BLaER1 (cell line): ENCODE measurements at regions not wholly inside any gene's neighbourhood (a gene's known extent, or its start where the extent isn't known, plus 50 kb on each side); places are given as distances from the start of the nearest gene placed in this dataset.

Source experiments
- H3K27ac ChIP-seq: shearing (Covaris generic); formaldehyde crosslinking; 2 replicates; pipeline ENCODE4 v1.8.1; 2022
- H3K27me3 ChIP-seq: shearing (Covaris generic); formaldehyde crosslinking; 2 replicates; pipeline ENCODE4 v1.8.1; 2022
- H3K36me3 ChIP-seq: shearing (Covaris generic); formaldehyde crosslinking; 2 replicates; pipeline ENCODE4 v1.8.1; 2022
- H3K4me1 ChIP-seq: shearing (Covaris generic); formaldehyde crosslinking; 2 replicates; pipeline ENCODE4 v1.8.1; 2022
- H3K4me2 ChIP-seq: shearing (Covaris generic); formaldehyde crosslinking; 2 replicates; pipeline ENCODE4 v1.8.1; 2022
- H3K4me3 ChIP-seq: shearing (Covaris generic); formaldehyde crosslinking; 2 replicates; pipeline ENCODE4 v1.8.1; 2022
- H3K9ac ChIP-seq: shearing (Covaris generic); formaldehyde crosslinking; 2 replicates; pipeline ENCODE4 v1.8.1; 2022
- H3K9me3 ChIP-seq: shearing (Covaris generic); formaldehyde crosslinking; 2 replicates; pipeline ENCODE4 v1.8.1; 2022
- H4K20me1 ChIP-seq: shearing (Covaris generic); formaldehyde crosslinking; 2 replicates; pipeline ENCODE4 v1.8.1; 2022
- Cebpa-rat ChIP-seq: shearing (Covaris generic); IDR thresholded peaks from 2 replicates; pipeline ENCODE4 v1.8.1; 2022

- no peak overlapping the region for H3K9ac ChIP-seq
- TF ChIP-seq Cebpa-rat, result no peak
Measured at GRCh38 chr10:14468023-14468441, 137.3 kb upstream of the FRMD4A start.

GRCh38 chr10:14466257-14466656, 135.5 kb upstream of the FRMD4A start:
- Histone ChIP-seq H3K27me3 (no peaks in the 10 kb centered on the region), H3K4me1 (no peaks in the 10 kb centered on the region), H3K27ac (no peak overlapping the region), H3K9ac (no peak overlapping the region), H3K4me3 (no peak overlapping the region), H3K36me3 (no peaks in the 10 kb centered on the region), H4K20me1 (no peaks in the 10 kb centered on the region), H3K9me3 (peaks cover 22% of the 10 kb centered on the region; the same call in 1 of the 2 replicates), H3K4me2 (no peak overlapping the region)
- no peak for TF ChIP-seq Cebpa-rat

More at GRCh38 chr10:14468023-14468441, 137.3 kb upstream of the FRMD4A start:
- Histone ChIP-seq H3K4me3 (no peak overlapping the region), H3K36me3 (no peaks in the 10 kb centered on the region), H4K20me1 (no peaks in the 10 kb centered on the region), H3K27me3 (no peaks in the 10 kb centered on the region), H3K9me3 (peaks cover 16% of the 10 kb centered on the region; the same call in 1 of the 2 replicates), H3K4me2 (no peak overlapping the region), H3K4me1 (no peaks in the 10 kb centered on the region), H3K27ac (no peak overlapping the region)

DNA sequence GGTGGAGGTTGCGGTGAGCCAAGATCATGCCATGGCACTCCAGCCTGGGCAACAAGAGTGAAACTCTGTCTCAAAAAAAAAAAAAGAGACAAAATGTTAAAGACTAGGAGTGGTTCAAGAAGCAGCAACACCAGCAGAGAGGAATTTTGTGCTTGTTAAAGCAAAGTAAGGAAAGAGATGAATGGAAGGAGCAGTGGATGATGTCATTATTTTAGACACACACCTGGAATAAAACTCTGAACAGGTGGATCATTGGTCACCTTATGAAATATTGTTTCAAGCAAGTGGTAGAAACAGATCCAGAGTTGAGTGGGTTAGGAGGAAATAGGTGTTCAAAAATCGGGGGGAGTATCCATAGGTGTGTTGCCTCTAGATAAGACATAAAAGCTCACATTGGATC, 129.7 kb upstream of the FRMD4A start:
- no peak overlapping the region for H3K4me3 ChIP-seq
- H3K4me1 ChIP-seq, result peaks cover 16% of the 10 kb centered on the region
- H3K27me3 ChIP-seq, result no peaks in the 10 kb centered on the region
- H3K4me2 ChIP-seq, result no peak overlapping the region
- no peak for TF ChIP-seq Cebpa-rat
- H3K9me3 ChIP-seq, result peaks cover 37% of the 10 kb centered on the region
- no peaks in the 10 kb centered on the region for H4K20me1 ChIP-seq
- no peak overlapping the region for H3K9ac ChIP-seq
- H3K36me3 ChIP-seq, result no peaks in the 10 kb centered on the region
- H3K27ac ChIP-seq, result no peak overlapping the region

GRCh38 chr10:14459665-14460064, 128.9 kb upstream of the FRMD4A start:
- Histone ChIP-seq H3K4me2 (no peak overlapping the region), H4K20me1 (no peaks in the 10 kb centered on the region), H3K4me1 (peaks cover 16% of the 10 kb centered on the region), H3K27me3 (no peaks in the 10 kb centered on the region), H3K9me3 (peaks cover 36% of the 10 kb centered on the region), H3K27ac (no peak overlapping the region), H3K9ac (no peak overlapping the region), H3K4me3 (no peak overlapping the region), H3K36me3 (no peaks in the 10 kb centered on the region)
- TF ChIP-seq Cebpa-rat, result no peak

DNA sequence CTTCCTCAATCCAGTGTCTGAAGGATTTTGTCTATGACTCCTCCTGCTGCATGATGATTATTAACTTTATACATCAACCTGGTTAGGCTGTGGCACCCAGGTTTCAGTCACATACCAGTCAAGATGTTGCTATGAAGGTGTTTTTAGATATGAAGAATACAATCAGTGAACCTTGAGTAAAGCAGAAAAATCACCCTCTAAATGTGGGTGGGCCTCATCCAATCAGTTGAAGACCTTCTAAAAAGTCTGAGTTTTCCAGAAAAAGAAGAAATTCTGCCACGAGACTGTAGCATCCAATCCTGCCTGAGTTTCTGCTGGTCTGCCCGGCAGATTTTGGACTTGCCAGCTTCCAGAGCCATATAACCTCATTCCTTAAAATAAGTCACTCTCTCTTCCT, 126.1 kb upstream of the FRMD4A start:
- H3K4me2 ChIP-seq, result peak overlapping the region; percentile 43

DNA sequence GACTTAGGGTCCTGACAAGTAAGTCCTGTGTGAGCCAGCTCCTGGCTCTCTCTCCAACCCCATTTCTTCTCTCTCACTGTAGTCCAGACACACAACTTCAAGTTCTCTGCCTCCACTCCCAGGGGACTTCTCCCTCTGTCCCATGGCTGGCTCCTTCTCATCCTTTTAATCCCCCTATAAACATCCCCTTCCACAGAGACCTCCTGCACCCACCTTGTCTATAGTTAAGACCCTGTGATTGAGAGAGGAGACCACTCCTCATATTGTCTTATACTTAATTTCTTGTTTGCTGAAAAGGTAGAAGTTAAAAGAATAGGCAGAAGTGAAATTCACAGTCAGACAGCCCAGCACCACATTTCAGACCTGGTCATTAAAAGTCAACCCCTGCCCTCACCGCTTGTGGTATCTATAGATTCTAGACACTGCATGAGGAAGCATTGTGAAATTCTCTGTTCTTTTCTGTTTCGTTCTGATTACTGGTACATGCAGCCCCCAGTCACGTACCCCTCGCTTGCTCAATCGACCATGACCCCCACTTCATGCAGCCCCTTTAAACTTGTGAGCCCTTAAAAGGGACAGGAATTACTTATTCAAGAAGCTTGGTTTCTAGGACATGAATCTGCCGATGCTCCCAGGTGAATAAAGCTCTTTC, 125.6 kb upstream of the FRMD4A start:
- Histone ChIP-seq H3K9ac (no peak overlapping the region), H4K20me1 (no peaks in the 10 kb centered on the region), H3K27me3 (no peaks in the 10 kb centered on the region), H3K36me3 (no peaks in the 10 kb centered on the region), H3K4me3 (no peak overlapping the region), H3K27ac (no peak overlapping the region), H3K4me1 (peaks cover 16% of the 10 kb centered on the region), H3K9me3 (peaks cover 21% of the 10 kb centered on the region), H3K4me2 (peak overlapping the region; percentile 43)
- no peak for TF ChIP-seq Cebpa-rat

More for the DNA sequence above, 126.1 kb upstream of the FRMD4A start:
- H3K36me3 ChIP-seq, result no peaks in the 10 kb centered on the region
- no peak for TF ChIP-seq Cebpa-rat
- H3K9me3 ChIP-seq, result peaks cover 21% of the 10 kb centered on the region
- peaks cover 16% of the 10 kb centered on the region for H3K4me1 ChIP-seq
- no peak overlapping the region for H3K4me3 ChIP-seq
- H3K27me3 ChIP-seq, result no peaks in the 10 kb centered on the region
- no peak overlapping the region for H3K27ac ChIP-seq
- H4K20me1 ChIP-seq, result no peaks in the 10 kb centered on the region
- H3K9ac ChIP-seq, result no peak overlapping the region

GRCh38 chr10:14454629-14455028, 123.9 kb upstream of the FRMD4A start:
- peaks cover 13% of the 10 kb centered on the region for H3K4me1 ChIP-seq
- no peak overlapping the region for H3K4me3 ChIP-seq
- no peak overlapping the region for H3K27ac ChIP-seq
- H3K9ac ChIP-seq, result no peak overlapping the region
- no peak overlapping the region for H3K4me2 ChIP-seq
- no peaks in the 10 kb centered on the region for H3K36me3 ChIP-seq
- peaks cover 21% of the 10 kb centered on the region for H3K9me3 ChIP-seq
- H3K27me3 ChIP-seq, result no peaks in the 10 kb centered on the region
- no peak for TF ChIP-seq Cebpa-rat
- no peaks in the 10 kb centered on the region for H4K20me1 ChIP-seq

GRCh38 chr10:14454206-14454605, 123.5 kb upstream of the FRMD4A start:
- H3K27me3 ChIP-seq, result no peaks in the 10 kb centered on the region
- TF ChIP-seq Cebpa-rat, result no peak
- H3K9ac ChIP-seq, result no peak overlapping the region
- H4K20me1 ChIP-seq, result no peaks in the 10 kb centered on the region
- H3K4me2 ChIP-seq, result no peak overlapping the region
- H3K4me3 ChIP-seq, result no peak overlapping the region
- H3K9me3 ChIP-seq, result peaks cover 20% of the 10 kb centered on the region
- peaks cover 11% of the 10 kb centered on the region for H3K4me1 ChIP-seq
- no peak overlapping the region for H3K27ac ChIP-seq
- H3K36me3 ChIP-seq, result no peaks in the 10 kb centered on the region

- Histone ChIP-seq H4K20me1 (no peaks in the 10 kb centered on the region), H3K27me3 (no peaks in the 10 kb centered on the region), H3K9me3 (peaks cover 14% of the 10 kb centered on the region), H3K36me3 (no peaks in the 10 kb centered on the region), H3K27ac (no peak overlapping the region), H3K4me3 (no peak overlapping the region), H3K9ac (no peak overlapping the region), H3K4me1 (peaks cover 11% of the 10 kb centered on the region), H3K4me2 (no peak overlapping the region)
- TF ChIP-seq Cebpa-rat, result no peak
Measured at GRCh38 chr10:14453593-14453992, 122.9 kb upstream of the FRMD4A start.

- Histone ChIP-seq H4K20me1 (no peaks in the 10 kb centered on the region), H3K27me3 (no peaks in the 10 kb centered on the region), H3K4me2 (no peak overlapping the region), H3K36me3 (no peaks in the 10 kb centered on the region), H3K4me3 (no peak overlapping the region), H3K9ac (no peak overlapping the region), H3K4me1 (peaks cover 6% of the 10 kb centered on the region), H3K9me3 (no peaks in the 10 kb centered on the region), H3K27ac (no peak overlapping the region)
- TF ChIP-seq Cebpa-rat, result no peak
Measured at GRCh38 chr10:14451341-14451740, 120.6 kb upstream of the FRMD4A start.

DNA sequence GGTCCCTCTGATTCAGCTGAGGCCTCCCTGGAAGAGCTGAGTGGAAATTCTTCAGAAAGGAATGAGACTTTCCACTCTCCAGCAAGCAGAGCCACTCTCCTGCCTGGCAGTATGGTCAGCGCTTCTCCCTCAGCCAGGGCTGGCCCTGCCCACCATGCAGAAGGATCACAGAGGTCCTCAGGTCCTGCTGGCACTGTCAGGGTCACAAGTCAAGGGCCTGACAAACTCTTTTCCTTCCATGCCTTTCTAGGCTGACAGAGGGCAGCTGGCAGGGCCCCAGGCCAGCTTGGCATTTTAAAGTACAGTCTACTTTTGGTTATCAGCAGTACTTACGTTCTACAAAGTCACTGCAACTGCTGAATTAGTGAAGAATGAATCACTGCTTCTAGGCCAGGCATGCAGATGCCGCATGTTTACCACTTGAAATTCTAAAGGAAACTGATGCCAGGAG, 119.3 kb upstream of the FRMD4A start:
- no peaks in the 10 kb centered on the region for H4K20me1 ChIP-seq
- no peak for TF ChIP-seq Cebpa-rat
- no peaks in the 10 kb centered on the region for H3K36me3 ChIP-seq
- H3K9me3 ChIP-seq, result no peaks in the 10 kb centered on the region
- no peak overlapping the region for H3K4me2 ChIP-seq
- H3K4me3 ChIP-seq, result no peak overlapping the region
- no peaks in the 10 kb centered on the region for H3K27me3 ChIP-seq
- H3K27ac ChIP-seq, result no peak overlapping the region
- no peaks in the 10 kb centered on the region for H3K4me1 ChIP-seq
- no peak overlapping the region for H3K9ac ChIP-seq
